Mesendoderm (in vitro differentiated cells): ENCODE measurements at regions not wholly inside any gene's neighbourhood (a gene's known extent, or its start where the extent isn't known, plus 50 kb on each side); places are given as distances from the start of the nearest gene placed in this dataset.

ENCODE experiments used
- DNase-seq: peaks from one replicate; pipeline ENCODE4 v3.0.0; 2013
- H2AK5ac ChIP-seq: 2 replicates; pipeline ENCODE4 v1.6.1; 2013; ENCODE audit warnings: low read length, inconsistent platforms
- H2BK120ac ChIP-seq: 2 replicates; pipeline ENCODE4 v1.6.1; 2013; ENCODE audit warnings: low read depth, mild to moderate bottlenecking, low read length, moderate library complexity, mixed read lengths
- H2BK15ac ChIP-seq: replicated peaks from 2 replicates; pipeline ENCODE4 v1.6.1; 2013; ENCODE audit warnings: low read depth, mild to moderate bottlenecking, moderate library complexity
- H2BK5ac ChIP-seq: 2 replicates; pipeline ENCODE4 v1.6.1; 2013; ENCODE audit warnings: low read length, inconsistent platforms
- H3K18ac ChIP-seq: 2 replicates; pipeline ENCODE4 v1.6.1; 2013; ENCODE audit warnings: mild to moderate bottlenecking, low read length, mixed read lengths
- H3K23ac ChIP-seq: one replicate; pipeline ENCODE4 v1.6.1; 2013; ENCODE audit warnings: low read length
- H3K27ac ChIP-seq: 2 replicates; pipeline ENCODE4 v1.5.1; 2013; ENCODE audit warnings: low read depth, mild to moderate bottlenecking, inconsistent platforms, low read length, moderate library complexity
- H3K27me3 ChIP-seq: 2 replicates; pipeline ENCODE4 v1.6.1; 2013; ENCODE audit warnings: low read length, control low read depth, mild to moderate bottlenecking, inconsistent platforms; ENCODE audit not compliant: insufficient read depth, poor library complexity
- H3K36me3 ChIP-seq: 2 replicates; pipeline ENCODE4 v1.6.1; 2013; ENCODE audit warnings: low read length, inconsistent platforms; ENCODE audit not compliant: control insufficient read depth, insufficient read depth
- H3K4ac ChIP-seq: one replicate; pipeline ENCODE4 v1.6.1; 2013; ENCODE audit warnings: low read depth, mild to moderate bottlenecking, low read length, moderate library complexity
- H3K4me1 ChIP-seq: 2 replicates; pipeline ENCODE4 v1.6.1; 2013; ENCODE audit warnings: low read depth, low read length, inconsistent platforms; ENCODE audit not compliant: control insufficient read depth
- H3K4me2 ChIP-seq: 2 replicates; pipeline ENCODE4 v1.6.1; 2013; ENCODE audit warnings: low read length
- H3K4me3 ChIP-seq: 2 replicates; pipeline ENCODE4 v1.5.1; 2013; ENCODE audit warnings: mild to moderate bottlenecking, low read length
- H3K56ac ChIP-seq: one replicate; pipeline ENCODE4 v1.6.1; 2013; ENCODE audit warnings: low read length
- H3K79me1 ChIP-seq: 2 replicates; pipeline ENCODE4 v1.6.1; 2013; ENCODE audit warnings: low read length, inconsistent platforms
- H3K79me2 ChIP-seq: 2 replicates; pipeline ENCODE4 v1.6.1; 2013; ENCODE audit warnings: mild to moderate bottlenecking, low read length; ENCODE audit not compliant: control insufficient read depth, insufficient read depth
- H3K9ac ChIP-seq: 2 replicates; pipeline ENCODE4 v1.6.1; 2013; ENCODE audit warnings: low read length, inconsistent platforms
- H4K5ac ChIP-seq: one replicate; pipeline ENCODE4 v1.6.1; 2013; ENCODE audit warnings: low read length
- H4K8ac ChIP-seq: one replicate; pipeline ENCODE4 v1.6.1; 2013; ENCODE audit warnings: low read depth, mild to moderate bottlenecking, control low read depth, low read length, moderate library complexity
- WGBS: extraction: QIAGEN DNeasy Blood & Tissue Kit; methylation state at CpG from one replicate; pipeline ENCODE4 v1.1.7; 2013; ENCODE audit warnings: low lambda C conversion rate, missing lambda C conversion rate; ENCODE audit not compliant: insufficient coverage; ENCODE audit errors: extremely low coverage; 5-methylcytosine and 5-hydroxymethylcytosine counted together

- peak overlapping the region; percentile 28 for H3K56ac ChIP-seq
- H3K4me3 ChIP-seq, result no peak overlapping the region
- peaks cover 4% of the 10 kb centered on the region for H3K4me1 ChIP-seq
- H2AK5ac ChIP-seq, result peak overlapping the region; percentile 80
- H3K27me3 ChIP-seq, result no peaks in the 10 kb centered on the region
- H4K8ac ChIP-seq, result no peak overlapping the region
- no peak overlapping the region for H3K18ac ChIP-seq
- no peak overlapping the region for H2BK120ac ChIP-seq
- H3K4me2 ChIP-seq, result no peak overlapping the region
- no peak overlapping the region for H3K27ac ChIP-seq
- H4K5ac ChIP-seq, result no peak overlapping the region
- no peak overlapping the region for H3K4ac ChIP-seq
- no peak overlapping the region for H3K9ac ChIP-seq
- H3K36me3 ChIP-seq, result no peaks in the 10 kb centered on the region
- no peak overlapping the region for H2BK5ac ChIP-seq
- DNase-seq, result no peak
- H3K79me2 ChIP-seq, result no peaks in the 10 kb centered on the region
- H3K79me1 ChIP-seq, result no peaks in the 10 kb centered on the region
- H3K23ac ChIP-seq, result no peak overlapping the region
- H2BK15ac ChIP-seq, result no peak overlapping the region
- WGBS, result no CpG with 5 or more reads among the region's 10 CpGs
Measured at GRCh38 chr14:101082436-101083384, 179.2 kb upstream of the RTL1 start.

- Histone ChIP-seq H3K4me1 (peaks cover under 1% of the 10 kb centered on the region), H3K4me3 (no peak overlapping the region), H2BK120ac (no peak overlapping the region), H3K27ac (no peak overlapping the region), H3K4ac (no peak overlapping the region), H3K27me3 (no peaks in the 10 kb centered on the region), H4K5ac (no peak overlapping the region), H3K79me1 (no peaks in the 10 kb centered on the region), H3K18ac (no peak overlapping the region), H3K36me3 (no peaks in the 10 kb centered on the region), H2BK5ac (peak overlapping the region; percentile 30), H3K4me2 (no peak overlapping the region), H3K79me2 (no peaks in the 10 kb centered on the region), H3K9ac (no peak overlapping the region), H2AK5ac (no peak overlapping the region), H4K8ac (no peak overlapping the region), H3K56ac (peak overlapping the region; percentile 17), H3K23ac (no peak overlapping the region), H2BK15ac (no peak overlapping the region)
- DNase-seq, result peak; percentile 67
- no CpG with 5 or more reads among the region's 18 CpGs for WGBS
Measured at GRCh38 chr14:101083564-101084435, 180.3 kb upstream of the RTL1 start.

- WGBS, result no CpG with 5 or more reads among the region's 6 CpGs
- H3K36me3 ChIP-seq, result no peaks in the 10 kb centered on the region
- H3K4ac ChIP-seq, result no peak overlapping the region
- H3K27ac ChIP-seq, result no peak overlapping the region
- no peaks in the 10 kb centered on the region for H3K27me3 ChIP-seq
- no peak overlapping the region for H4K8ac ChIP-seq
- H3K4me3 ChIP-seq, result no peak overlapping the region
- no peak overlapping the region for H2BK15ac ChIP-seq
- H4K5ac ChIP-seq, result no peak overlapping the region
- no peak overlapping the region for H3K18ac ChIP-seq
- no peak overlapping the region for H3K4me2 ChIP-seq
- no peak overlapping the region for H2BK5ac ChIP-seq
- H2AK5ac ChIP-seq, result no peak overlapping the region
- H3K79me2 ChIP-seq, result no peaks in the 10 kb centered on the region
- H3K9ac ChIP-seq, result no peak overlapping the region
- H3K4me1 ChIP-seq, result no peaks in the 10 kb centered on the region
- H3K23ac ChIP-seq, result no peak overlapping the region
- no peak overlapping the region for H3K56ac ChIP-seq
- no peak for DNase-seq
- H2BK120ac ChIP-seq, result no peak overlapping the region
- H3K79me1 ChIP-seq, result no peaks in the 10 kb centered on the region
Measured at GRCh38 chr14:101084436-101084826, 180.9 kb upstream of the RTL1 start.

GRCh38 chr14:101086926-101087325, 183.4 kb upstream of the RTL1 start:
- H3K9ac ChIP-seq, result no peak overlapping the region
- no peak overlapping the region for H2BK120ac ChIP-seq
- H3K4me3 ChIP-seq, result no peak overlapping the region
- no peak for DNase-seq
- no peak overlapping the region for H3K23ac ChIP-seq
- no peak overlapping the region for H4K5ac ChIP-seq
- H2AK5ac ChIP-seq, result no peak overlapping the region
- H3K4me2 ChIP-seq, result no peak overlapping the region
- no peak overlapping the region for H3K56ac ChIP-seq
- H3K27me3 ChIP-seq, result no peaks in the 10 kb centered on the region
- no peaks in the 10 kb centered on the region for H3K36me3 ChIP-seq
- no peak overlapping the region for H3K18ac ChIP-seq
- no peaks in the 10 kb centered on the region for H3K79me1 ChIP-seq
- no CpG with 5 or more reads among the region's 3 CpGs for WGBS
- no peaks in the 10 kb centered on the region for H3K79me2 ChIP-seq
- H3K4ac ChIP-seq, result no peak overlapping the region
- H4K8ac ChIP-seq, result no peak overlapping the region
- H2BK5ac ChIP-seq, result no peak overlapping the region
- no peak overlapping the region for H2BK15ac ChIP-seq
- no peaks in the 10 kb centered on the region for H3K4me1 ChIP-seq
- no peak overlapping the region for H3K27ac ChIP-seq

GRCh38 chr14:101087614-101088394, 184.3 kb upstream of the RTL1 start:
- H3K4me1 ChIP-seq, result no peaks in the 10 kb centered on the region
- WGBS, result no CpG with 5 or more reads among the region's 11 CpGs
- H3K56ac ChIP-seq, result no peak overlapping the region
- no peak overlapping the region for H3K27ac ChIP-seq
- no peak overlapping the region for H3K9ac ChIP-seq
- no peaks in the 10 kb centered on the region for H3K79me1 ChIP-seq
- H4K8ac ChIP-seq, result no peak overlapping the region
- no peaks in the 10 kb centered on the region for H3K79me2 ChIP-seq
- no peak overlapping the region for H4K5ac ChIP-seq
- no peak overlapping the region for H3K4ac ChIP-seq
- no peak overlapping the region for H3K4me2 ChIP-seq
- no peak overlapping the region for H3K23ac ChIP-seq
- no peak overlapping the region for H2BK120ac ChIP-seq
- no peaks in the 10 kb centered on the region for H3K36me3 ChIP-seq
- no peaks in the 10 kb centered on the region for H3K27me3 ChIP-seq
- no peak overlapping the region for H2BK5ac ChIP-seq
- no peak overlapping the region for H2AK5ac ChIP-seq
- no peak overlapping the region for H2BK15ac ChIP-seq
- no peak for DNase-seq
- no peak overlapping the region for H3K4me3 ChIP-seq
- peak overlapping the region; percentile 11 for H3K18ac ChIP-seq
